GM11168 (cell line): ENCODE measurements at regions not wholly inside any gene's neighbourhood (a gene's known extent, or its start where the extent isn't known, plus 50 kb on each side); places are given as distances from the start of the nearest gene placed in this dataset.
"Not testable (repeated sequence)": the region's sequence is repeated elsewhere in the genome, so short reads cannot be mapped to it uniquely, and the experiment has no call there.

ENCODE experiments used
- in situ Hi-C: fragments of 300-500 bp; cut with MboI; formaldehyde crosslinking; loops from one replicate; pipeline ENCODE4 v1.12.0; 2022; ENCODE audit warnings: low sequenced_read_pairs; ENCODE audit not compliant: unreplicated experiment

DNA sequence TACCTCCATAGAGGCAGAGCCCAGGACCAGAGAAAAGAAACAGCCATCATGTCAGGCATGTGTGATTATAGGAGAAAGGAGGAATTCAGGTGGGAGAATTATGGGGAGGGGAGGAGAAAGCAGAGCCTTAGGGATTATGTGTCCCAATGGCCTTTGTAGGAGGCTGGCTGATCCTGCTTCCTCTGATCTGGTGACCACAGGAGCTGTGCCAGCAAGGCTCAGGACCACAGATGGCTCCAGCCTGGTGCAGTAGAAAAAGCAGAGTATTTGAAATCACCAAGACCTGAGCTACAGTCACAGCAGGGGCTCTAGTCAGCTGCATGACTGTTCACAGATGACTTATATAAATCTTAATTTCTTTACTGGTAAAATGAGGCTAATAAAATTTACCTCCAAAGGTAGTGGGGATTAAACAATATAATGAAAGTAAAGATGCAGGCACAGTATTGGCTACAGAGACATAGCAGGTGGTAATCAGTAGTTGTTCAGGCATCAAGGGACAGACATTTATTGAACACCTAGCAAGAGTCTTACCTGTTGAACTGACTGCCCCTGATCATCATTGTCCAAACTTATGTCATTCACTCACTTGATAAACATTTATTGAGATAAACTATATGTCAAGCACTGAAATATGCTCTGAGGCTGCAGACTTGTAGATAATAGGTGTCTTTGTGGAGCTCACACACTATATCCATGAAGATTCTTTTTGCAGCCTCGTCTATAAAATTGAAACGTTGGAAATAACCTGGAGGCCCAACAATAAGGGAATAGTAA, 121.3 kb downstream of the MYCN start:
- in situ Hi-C loops: no loop called here

DNA sequence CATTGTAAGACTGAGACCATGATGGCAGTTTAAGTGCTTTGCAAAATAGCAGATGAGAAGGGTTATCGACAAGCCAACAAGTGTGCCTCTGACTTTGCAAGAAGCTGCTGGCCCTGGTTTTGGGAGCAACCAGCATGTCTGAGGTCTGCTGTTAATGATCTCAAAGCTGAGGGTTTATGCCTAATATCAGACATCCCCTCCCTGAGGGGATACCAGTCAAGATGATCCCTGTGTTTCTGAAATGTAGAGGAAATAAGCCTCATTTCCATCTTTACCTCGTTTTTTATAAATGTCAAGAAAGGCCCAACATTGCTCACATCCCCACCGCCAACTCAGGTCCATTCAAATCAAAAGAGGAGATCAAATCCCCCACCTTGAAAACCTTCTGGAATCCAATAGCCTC, 120.6 kb downstream of the MYCN start:
- in situ Hi-C loops: no loop called here

DNA sequence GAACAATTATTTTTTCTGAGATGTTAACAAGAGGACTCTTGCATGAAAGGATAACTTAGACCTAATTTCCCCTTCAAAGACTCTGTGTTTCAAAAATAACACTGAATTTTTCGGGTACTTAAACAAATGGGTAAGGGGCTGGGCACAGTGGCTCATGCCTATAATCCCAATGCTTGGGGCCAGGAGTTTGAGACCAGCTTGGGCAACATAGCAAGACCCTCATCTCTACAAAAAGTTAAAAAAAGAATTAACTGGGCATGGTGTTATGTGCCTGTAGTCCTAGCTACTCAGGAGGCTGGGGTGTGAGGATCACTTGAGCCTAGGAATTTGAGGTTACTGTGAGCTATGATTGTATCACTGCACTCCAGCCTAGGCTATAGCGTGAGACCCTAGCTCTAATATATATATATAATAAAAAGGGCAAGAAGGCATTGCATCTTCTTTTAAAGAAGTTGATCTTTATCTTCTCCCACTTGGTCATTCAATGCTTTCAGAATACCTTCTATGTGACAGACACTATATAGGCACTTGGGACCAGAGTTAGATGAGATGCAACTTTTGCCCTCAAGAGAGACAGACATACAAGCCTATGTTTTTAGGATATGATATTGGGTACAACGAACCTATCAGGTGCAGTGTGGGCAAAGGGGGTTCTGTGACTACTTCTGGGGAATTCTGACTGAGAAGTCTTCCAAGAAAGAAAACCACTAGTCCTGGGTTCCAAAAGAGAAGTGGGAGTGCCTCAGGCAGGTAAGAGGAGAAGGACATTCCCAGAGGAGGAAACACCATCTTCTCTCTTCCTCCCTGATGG, 120.0 kb downstream of the MYCN start:
- in situ Hi-C loops: no loop called here

DNA sequence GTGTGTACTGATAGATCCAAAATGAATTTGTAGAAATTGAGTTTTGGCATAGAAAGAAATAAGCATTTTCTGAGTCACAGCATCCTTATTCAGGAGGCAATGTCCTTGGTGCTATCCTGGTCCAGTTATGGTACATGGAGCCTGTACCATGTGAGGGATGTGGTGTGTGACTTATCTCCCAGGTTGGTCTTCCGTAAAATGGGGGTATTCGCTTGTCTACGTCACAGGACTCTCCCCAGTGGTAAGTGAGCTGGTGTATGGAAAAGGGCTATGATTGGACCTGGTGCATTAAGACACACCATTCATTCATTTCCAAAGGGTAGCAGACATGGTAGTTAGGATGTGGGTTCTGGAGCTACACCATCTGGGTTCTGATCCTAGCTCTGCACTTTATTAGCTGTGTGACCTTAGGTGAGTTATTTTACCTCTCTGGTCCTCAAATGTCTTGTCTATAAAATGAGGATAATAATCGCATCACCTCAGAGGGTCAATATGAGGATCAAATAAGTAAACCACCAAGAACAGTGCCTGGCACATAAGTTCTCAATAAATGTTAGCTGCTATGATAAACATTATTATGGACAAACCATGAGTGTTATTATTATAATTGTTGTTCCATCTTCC, 119.2 kb downstream of the MYCN start:
- in situ Hi-C loops: no loop called here

DNA sequence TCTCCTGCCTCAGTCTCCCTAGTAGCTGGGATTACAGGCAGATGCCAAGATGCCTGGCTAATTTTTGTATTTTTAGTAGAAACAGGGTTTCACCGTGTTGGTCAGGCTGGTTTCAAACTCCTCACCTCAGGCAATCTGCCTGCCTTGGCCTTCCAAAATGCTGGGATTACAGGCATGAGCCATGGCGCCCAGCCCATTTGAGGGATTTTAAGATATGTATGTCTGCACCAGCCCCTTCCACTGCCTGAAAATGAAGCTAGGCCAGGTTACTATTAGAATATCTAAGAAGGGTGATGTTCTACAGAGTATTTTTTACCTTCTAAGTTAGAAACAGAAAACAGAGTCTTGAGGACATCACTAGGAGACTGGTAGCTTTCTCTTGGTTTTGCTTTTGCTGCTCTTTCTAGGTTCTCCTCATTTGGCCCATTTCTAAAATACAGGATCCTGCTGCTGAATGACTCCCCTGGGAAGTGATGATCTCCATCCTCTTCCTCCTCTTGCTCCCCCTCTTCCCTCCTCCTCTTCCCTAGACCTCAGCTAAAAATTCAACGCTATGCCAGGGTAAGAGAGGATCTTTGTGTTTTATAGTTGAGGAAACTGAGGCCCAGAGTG, 118.5 kb downstream of the MYCN start:
- in situ Hi-C loops: no loop called here

DNA sequence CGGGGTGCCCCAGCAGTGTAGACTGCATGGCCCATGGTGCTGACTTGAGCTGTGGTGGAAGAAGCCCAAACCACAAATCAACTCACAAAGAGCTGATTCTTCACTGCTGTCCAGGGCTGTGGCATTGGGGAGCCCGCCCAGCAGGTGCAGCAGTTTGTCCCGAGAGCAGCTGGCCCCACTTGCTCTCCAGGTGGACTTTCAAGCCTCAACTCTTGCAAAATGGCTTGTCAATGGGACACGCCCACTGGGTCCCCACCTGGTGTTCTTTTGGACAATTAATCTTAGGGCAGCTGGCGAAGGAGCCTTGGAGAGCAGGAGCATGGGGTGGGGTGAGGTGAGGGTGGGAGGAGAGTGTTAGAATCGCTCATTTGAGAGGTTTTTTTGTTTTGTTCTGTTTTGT, 117.9 kb downstream of the MYCN start:
- in situ Hi-C loops: no loop called here

DNA sequence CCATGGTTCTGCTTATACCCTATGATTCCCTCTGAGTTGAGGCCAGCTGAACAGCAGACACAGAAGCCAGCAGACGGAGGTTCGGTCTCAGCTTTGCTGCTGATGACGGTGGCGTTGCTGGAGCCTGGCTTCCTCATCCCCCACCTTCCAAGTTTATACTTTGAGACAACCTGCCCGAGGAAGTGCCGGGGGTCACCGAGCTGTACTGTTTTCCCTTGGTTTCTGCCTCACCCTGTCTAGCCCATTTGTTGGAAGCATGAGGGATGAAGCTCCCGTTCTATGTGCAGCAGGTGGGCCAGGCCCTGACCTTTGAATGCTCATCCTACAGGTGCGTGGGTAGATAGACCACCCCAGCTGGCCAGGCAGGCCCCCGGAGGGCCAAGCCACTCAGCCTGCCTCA, 117.3 kb downstream of the MYCN start:
- in situ Hi-C loops: no loop called here

DNA sequence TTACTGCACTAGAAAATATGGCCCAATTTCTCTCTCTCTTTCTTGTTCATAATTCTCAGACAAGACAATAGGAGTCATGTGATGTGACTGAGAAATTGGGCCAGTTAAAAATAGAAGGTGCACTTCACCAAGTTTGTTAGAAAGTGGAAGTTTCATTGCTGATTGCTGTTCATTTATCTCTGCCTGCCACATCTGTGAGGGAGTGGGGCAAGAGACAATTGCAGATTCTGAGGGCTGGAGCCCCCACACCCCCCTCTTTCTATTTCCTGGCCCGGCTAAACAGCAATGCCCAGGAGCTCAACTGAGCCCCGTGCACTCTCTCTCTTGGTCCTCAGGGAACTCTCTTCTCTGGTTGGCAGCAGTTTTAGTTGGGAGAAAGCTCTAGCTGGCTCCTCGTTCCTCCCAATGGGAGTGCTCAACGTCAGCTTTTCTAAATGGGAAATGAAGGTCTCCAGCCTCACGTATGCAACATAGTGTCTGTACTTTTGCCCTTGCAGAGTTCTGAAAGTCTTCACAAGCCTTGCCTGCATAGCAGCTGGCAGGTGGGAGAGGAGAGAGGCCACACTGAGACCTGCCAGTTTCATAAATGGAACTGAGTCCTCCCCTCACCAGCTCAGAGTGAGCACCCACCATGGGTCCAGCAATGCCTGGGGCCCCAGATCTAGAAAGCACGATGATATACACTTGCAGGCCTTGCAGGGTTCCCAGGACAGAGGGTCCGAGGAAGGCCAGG, 115.7 kb downstream of the MYCN start:
- in situ Hi-C loops: no loop called here

DNA sequence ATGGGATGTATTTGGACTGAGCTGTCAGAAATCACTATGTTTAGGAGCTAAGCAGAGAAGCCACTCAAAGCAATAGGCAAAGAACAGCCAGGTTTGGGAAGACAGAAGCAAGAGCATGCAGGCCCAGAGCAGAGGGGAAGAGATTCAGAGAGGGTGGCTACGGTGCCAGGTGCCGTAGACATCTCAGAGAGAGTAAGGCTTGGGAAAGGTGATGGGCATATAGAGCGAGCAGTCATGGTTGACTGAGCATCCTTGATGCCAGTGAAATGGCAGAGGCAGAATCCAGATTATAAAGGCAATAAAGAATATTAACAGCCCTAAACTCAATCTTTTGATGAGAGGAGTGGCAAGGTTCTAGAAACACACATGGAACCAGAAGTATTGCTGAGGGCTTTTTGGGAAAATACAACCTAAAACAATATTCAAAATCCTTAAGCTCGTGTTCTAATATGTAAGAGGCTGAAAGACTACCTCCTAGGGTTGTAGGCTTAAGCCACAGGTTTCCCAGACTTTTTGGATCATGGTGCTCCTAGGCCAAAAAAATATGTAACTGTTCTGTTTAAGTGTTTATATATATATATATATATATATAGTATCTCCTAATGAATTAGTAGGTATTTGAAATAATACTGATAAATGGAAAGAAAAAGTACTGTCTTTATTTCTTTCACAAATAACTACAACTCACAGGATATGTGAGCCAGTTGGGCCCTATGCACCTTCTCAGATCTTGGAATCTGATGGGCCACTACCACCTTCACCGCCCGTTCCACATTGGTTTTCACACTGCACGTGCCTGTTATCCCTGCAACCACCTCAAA, 113.3 kb downstream of the MYCN start:
- in situ Hi-C loops: no loop called here

DNA sequence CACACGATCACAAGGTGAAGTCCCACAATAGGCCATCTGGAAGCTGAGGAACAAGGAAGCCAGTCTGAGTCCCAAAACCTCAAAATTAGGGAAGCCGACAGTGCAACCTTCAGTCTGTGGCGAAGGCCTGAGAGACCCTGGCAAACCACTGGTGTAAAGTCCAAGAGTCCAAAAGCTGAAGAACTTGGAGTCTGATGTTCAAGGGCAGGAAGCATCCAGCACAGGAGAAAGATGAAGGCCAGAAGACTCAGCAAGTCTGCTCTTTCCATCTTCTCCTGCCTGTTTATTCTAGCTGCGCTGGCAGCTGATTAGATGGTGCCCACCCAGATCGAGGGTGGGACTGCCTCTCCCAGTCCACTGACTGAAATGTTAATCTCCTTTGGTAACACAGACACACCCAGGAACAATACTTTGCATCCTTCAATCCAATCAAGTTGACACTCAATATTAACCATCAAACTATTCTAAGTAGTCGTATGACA, 112.3 kb downstream of the MYCN start:
- in situ Hi-C loops: not testable (repeated sequence)

DNA sequence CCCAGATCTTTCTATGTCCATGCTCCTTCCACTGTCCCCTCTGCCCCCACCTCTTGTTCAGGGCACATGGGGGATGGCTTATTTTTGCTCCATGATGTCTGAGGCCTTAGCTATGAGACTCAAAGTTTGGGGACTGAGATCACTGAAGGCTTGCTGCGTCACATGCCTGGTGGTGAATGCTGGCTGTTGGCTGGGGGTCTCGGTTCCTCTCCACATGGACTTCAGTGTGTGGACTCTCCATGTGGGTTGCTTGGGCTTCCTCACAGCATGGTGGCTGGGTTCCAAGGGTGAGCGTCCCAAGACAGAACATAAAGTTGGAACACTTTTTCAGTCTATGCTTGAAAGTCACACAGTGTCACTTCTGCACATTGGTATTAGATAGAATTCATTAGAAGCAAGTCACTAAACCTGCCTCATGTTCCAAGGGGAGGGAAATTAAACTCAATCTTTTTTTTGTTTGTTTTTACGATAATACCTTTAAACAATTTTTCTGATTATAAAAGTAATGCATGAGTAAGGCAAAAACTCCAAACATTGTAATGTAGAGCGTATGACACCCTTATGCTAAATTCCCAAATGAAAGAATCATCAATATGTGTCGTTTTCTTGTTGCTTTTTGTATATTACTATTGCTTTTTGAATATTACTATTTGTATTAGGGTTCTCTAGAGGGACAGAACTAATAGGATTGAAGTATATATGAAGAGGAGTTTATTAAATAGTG, 111.7 kb downstream of the MYCN start:
- in situ Hi-C loops: no loop called here

DNA sequence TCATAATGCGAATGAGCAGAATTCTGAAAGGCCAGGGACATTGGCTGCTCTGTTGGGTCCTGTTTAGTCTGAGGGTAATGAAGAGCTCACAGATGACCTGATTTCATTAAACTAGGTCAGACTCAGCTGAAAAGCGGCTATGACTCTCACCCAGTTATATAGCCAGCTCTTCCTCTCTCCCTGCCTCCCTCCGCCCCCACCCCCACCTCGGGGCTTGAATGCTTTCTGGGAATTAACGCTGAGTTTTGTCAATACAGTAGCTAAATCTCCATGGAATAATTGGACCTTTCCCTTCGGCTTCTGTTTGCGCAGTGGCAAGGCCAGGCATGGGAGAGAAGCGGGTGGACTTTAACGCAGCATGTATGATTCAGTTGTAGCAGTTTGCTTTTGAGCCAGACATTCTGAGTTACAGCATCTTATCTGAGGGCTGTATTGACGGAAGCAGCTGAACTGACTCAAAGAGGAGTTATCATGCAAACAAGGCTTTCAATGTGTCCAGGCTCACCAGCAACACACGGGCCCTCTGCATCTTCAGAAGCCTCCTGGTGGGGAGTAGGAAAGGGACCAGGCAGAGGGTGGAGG, 110.6 kb downstream of the MYCN start:
- in situ Hi-C loops: no loop called here

DNA sequence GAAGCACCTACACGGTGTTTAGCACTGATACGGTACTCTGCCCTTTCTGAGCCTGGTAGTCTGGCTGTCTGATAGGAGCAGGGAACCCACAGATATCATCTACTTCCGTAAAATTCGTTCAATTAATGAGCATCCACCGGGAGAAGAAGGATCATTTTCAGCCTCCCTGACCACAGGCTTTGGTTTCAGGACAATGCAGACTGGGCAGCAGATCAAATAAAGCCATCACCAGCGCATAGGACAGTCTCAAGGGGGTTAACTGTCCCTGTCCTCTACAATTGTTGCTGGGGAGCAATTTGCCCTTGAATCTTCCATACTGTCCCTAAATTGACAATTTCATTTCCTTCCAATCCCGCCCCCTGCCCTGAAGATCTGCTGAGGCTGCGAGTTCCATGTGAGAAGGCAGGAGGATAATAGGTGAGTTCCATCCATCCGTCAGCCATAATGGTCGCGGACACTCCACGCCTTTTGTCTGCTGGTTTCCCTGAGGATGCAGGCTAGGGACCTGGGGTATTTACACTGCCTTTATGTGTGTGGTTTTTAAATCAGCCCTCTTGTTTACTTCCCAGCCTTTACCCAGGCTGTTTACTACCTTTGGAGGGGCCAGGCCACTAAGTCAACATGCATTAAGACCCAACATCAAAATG, 110.0 kb downstream of the MYCN start:
- in situ Hi-C loops: no loop called here

DNA sequence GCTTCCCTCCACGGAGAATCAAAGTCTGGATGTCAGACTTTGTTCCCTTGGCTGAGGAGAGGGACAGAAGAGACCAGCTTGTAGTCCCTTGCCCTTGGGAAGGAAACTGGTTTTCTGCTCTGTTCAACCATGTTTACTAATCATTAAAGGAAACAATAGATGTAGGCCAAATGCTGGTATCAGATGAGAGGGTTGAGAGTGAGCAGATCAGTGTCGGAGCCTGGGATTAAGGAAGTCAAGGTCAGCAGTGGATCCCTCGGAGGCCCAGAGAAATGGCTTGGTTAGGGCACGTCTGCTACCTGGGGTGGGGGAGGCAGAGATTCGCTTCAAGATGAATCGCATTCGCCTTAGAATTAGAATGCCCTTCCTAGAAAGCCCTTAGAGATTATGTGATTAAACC, 109.1 kb downstream of the MYCN start:
- in situ Hi-C loops: no loop called here

DNA sequence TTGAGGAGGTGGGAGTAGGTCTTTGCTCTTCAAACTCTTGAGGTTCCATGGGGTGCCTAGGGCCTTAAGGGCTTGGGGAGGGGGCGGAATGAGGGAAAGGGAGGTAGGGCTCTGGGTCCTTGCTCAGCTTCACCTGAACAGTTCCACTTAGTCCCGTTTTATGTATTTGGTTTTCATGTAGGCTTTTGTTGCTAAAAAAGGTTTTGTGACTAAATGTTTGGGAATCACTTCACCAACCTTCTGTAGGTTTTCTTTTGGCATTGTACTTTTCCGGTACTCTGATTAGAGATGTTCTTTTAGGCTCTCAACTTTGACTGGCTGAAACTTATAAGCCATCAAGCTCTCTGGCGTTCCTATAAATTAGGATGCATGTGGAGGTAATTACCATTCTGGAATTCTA, 108.1 kb downstream of the MYCN start:
- in situ Hi-C loops: no loop called here

DNA sequence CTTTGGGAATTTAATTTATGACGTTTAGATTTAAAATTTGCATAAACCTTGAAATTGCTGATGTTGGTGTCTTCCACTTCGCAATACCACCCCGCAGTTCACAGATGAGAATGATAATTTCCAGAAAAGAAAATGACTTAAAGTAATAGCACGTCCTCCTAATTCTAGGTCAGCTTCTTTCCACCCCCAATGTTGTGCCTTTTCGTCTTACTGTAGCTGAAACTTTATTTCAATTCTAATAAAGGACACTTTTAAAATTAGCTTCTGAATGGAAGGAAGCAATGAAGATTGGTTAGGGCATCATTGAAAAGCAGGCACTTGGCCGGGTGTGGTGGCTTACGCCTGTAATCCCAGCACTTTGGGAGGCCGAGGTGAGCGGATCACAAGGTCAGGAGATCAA, 107.4 kb downstream of the MYCN start:
- in situ Hi-C loops: no loop called here

DNA sequence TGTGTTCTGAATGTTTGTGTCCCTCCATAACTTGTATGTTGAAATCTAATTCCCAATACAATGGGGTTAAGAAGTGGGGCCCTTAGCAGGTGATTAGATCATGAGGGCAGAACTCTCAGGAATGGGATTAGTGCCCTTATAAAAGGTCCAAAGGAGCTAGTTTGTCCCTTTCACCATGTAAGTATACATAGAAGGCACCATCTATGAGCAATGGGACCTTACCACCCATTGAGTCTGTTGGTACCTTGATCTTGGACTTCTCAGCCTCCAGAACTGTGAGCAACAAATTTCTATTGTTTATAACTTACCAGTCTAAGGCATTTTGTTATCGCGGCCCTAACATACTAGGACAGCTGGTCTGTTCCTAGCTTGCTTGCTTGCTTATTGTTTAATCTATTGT, 106.3 kb downstream of the MYCN start:
- in situ Hi-C loops: no loop called here
